GM18519 (cell line): ENCODE measurements at regions not wholly inside any gene's neighbourhood (a gene's known extent, or its start where the extent isn't known, plus 50 kb on each side); places are given as distances from the start of the nearest gene placed in this dataset.

ENCODE experiments used
- ATAC-seq: cut with Tn5 transposase; IDR thresholded peaks from one replicate; pipeline ENCODE4 v1.9.1; 2021; ENCODE audit warnings: mild to moderate bottlenecking, moderate library complexity; ENCODE audit not compliant: unreplicated experiment, low FRiP score

- ATAC-seq = no peak
Measured at GRCh38 chr6:66435321-66435720, 728.3 kb upstream of the EYS start.

GRCh38 chr6:66429210-66429609 lies 722.2 kb upstream of the EYS start:
- ATAC-seq = no peak

- ATAC-seq = no peak
Measured at GRCh38 chr6:66423047-66423446, 716.0 kb upstream of the EYS start.

GRCh38 chr6:66421570-66421969 lies 714.5 kb upstream of the EYS start:
- ATAC-seq = no peak

- ATAC-seq = no peak
Measured at GRCh38 chr6:66418906-66419305, 711.9 kb upstream of the EYS start.

- ATAC-seq = no peak
Measured at GRCh38 chr6:66403966-66404365, 696.9 kb upstream of the EYS start.

- ATAC-seq = no peak
Measured at GRCh38 chr6:66402873-66403272, 695.8 kb upstream of the EYS start.

GRCh38 chr6:66396549-66396948 lies 689.5 kb upstream of the EYS start:
- ATAC-seq = no peak

- no peak for ATAC-seq
Measured at GRCh38 chr6:66396145-66396544, 689.1 kb upstream of the EYS start.

GRCh38 chr6:66390393-66390792 lies 683.4 kb upstream of the EYS start:
- ATAC-seq = no peak

- ATAC-seq = no peak
Measured at GRCh38 chr6:66376001-66376400, 669.0 kb upstream of the EYS start.

- no peak for ATAC-seq
Measured at GRCh38 chr6:66369407-66369806, 662.4 kb upstream of the EYS start.

GRCh38 chr6:66362888-66363287 lies 655.9 kb upstream of the EYS start:
- ATAC-seq = no peak

GRCh38 chr6:66361886-66362285 lies 654.9 kb upstream of the EYS start:
- no peak for ATAC-seq

GRCh38 chr6:66357781-66358180 lies 650.8 kb upstream of the EYS start:
- no peak for ATAC-seq

- no peak for ATAC-seq
Measured at GRCh38 chr6:66355471-66355870, 648.4 kb upstream of the EYS start.

- ATAC-seq = no peak
Measured at GRCh38 chr6:66344796-66345195, 637.8 kb upstream of the EYS start.

- ATAC-seq = no peak
Measured at GRCh38 chr6:66340736-66341135, 633.7 kb upstream of the EYS start.

- ATAC-seq = no peak
Measured at GRCh38 chr6:66336176-66336575, 629.1 kb upstream of the EYS start.

- no peak for ATAC-seq
Measured at GRCh38 chr6:66328200-66328599, 621.2 kb upstream of the EYS start.

- ATAC-seq = no peak
Measured at GRCh38 chr6:66326228-66326627, 619.2 kb upstream of the EYS start.

GRCh38 chr6:66321017-66321416 lies 614.0 kb upstream of the EYS start:
- ATAC-seq = no peak

GRCh38 chr6:66307490-66307889 lies 600.5 kb upstream of the EYS start:
- ATAC-seq = no peak
